ENCODE measurements at regions not wholly inside any gene's neighbourhood (a gene's known extent, or its start where the extent isn't known, plus 50 kb on each side); places are given as distances from the start of the nearest gene placed in this dataset.
"Not testable (repeated sequence)": the region's sequence is repeated elsewhere in the genome, so short reads cannot be mapped to it uniquely, and the experiment has no call there.

DNA sequence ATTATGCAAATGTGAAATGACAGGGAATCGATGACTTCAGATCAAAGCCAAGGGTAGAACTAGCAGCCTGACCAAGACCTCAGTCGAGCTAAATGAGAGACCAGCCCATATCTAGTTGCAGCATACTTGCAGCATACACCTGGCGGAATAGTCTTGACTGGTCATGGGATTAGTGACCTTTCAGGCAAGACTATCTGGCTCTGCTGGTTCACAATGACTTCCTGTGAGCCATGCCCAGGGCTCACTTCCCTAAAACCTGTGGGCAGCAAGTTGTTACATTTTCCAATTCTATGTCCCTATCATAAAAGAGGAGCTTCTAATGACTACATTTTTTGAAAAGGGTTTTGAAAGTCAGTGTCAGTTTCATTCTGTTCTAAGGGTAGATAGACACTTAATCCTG is 1624.9 kb upstream of the CELF4 start:
- no peak for DNase-seq (ENCODE audit: low read depth, low spot score)

DNA sequence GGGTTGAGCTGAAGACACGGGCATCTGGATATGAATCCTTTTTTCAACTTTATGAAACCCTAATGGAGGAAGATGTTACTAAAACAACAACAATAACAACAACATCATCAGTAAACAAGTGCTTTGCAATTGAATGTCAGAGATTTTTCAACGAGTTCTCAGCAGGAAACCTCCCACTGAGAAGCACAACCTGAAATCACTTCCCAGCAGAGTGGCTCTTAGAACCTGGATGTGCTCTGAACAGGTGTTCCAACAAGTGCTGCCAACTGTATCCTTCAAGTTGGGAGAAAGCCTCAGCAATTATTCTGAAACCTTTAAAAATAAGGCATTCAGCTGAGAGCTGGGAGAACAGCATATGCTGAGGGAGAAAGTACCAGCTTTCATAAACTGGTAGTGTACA is 1622.7 kb upstream of the CELF4 start:
- DNase-seq (ENCODE audit: low read depth, low spot score), result no peak

DNA sequence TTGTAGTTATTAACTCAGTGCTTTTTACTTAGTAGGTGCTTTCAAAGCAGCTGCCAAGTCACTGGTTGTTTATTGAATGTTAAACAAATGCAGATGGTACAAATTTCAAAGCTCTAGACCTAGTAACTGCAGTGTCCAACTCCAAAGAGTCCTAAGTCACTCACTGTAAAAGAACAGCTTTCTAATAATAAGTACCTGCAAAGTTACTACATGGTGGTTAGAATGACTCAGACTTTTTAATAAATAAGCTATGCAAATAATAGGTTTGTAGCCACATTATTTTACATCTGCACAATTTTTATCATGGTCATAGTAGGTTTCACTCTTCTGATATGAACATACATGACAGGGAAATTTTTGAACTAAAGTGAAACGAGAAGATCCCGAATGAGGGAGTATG is 1620.4 kb upstream of the CELF4 start:
- no peak for DNase-seq (ENCODE audit: low read depth, low spot score)

DNA sequence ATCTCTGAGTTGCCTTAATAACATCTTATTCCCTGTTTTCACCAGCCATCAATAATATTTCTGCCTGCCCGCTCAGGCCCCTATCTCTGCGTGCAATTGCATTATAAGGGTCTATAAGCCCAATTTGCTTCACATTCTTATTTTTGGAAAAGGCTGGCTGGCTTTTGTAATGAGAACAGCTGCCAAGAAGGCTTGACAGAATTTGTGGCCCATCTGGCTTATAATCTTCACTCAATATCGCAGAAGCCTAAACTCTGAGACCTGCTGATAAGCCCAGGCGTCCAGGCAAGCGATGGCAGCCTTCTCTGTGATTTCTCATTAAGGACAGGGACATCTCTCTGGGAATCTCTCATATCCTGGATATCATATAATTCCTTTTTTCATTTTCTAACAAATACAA is 1618.6 kb upstream of the CELF4 start:
- no peak for DNase-seq (ENCODE audit: low read depth, low spot score)

DNA sequence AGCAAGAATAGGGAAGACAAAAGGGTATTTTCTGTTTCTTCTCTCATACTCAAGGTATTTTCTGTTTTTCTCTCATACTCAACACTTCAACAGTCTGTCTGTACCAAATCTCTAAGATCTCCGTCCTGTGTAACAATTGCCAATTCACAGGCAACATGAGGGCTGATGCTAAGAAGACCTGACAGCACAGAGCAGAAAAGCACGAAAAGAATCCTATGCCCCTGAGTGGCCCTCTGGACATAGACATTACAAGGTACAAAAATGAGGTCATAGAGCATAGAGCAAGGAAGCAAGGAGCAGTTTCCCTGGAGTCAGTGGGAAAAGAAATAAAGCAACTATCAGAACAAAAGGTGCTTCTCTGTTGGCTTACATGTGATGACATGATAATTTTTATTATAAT is 1612.6 kb upstream of the CELF4 start:
- DNase-seq (ENCODE audit: low read depth, low spot score), result no peak

DNA sequence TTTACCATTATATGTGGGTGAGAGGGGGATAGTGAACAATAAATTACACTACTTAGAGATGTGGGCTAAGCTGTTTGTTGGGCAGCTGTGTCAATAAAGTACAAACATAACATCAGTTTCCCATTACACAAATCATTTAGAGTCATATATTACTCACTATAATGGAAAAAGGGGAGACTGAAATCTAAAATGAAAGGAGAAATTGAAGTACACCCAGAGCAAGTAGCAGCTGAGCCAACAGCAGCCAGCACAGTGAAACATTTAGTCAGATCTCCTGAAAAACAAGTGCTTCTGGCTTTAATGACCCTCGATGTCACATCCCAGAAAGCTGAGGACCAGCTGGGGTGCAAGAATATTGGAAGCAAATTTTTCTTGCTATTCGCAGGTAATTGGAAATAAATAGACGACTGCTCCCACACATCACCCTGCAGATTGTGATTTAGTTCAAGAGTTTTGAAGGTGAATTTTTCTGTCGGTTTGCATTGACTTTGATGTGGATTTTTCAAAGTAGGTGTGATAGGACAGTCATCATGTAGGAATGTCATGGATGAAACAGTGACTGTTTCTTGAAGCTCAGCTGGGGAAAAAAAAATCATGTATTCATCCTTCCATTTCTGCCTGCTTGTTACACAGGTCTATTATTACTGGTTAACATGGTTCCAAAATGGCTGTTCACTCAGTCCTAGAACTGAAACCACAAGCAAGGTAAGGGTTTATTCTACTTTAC is 1607.3 kb upstream of the CELF4 start:
- no peak for DNase-seq (ENCODE audit: low read depth, low spot score)

DNA sequence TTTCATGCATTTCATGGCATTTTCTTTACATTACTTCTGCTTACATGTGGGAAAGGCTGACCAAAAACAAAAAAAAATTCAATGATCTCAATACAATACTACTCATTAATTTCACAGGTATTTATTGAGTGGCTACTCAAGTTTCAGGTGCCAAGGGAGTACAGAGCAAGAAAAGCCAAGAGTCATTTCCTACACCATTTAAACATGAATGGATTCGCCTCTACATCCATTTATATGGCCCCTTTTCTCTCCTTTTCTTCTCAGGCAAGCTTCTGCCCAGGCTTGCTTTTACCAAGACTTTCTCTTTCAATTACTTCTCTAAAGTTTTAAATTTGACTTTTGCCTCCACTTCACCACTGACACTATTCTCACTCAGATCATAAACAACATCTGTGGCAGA is 1603.1 kb upstream of the CELF4 start:
- no peak for DNase-seq (ENCODE audit: low read depth, low spot score)

DNA sequence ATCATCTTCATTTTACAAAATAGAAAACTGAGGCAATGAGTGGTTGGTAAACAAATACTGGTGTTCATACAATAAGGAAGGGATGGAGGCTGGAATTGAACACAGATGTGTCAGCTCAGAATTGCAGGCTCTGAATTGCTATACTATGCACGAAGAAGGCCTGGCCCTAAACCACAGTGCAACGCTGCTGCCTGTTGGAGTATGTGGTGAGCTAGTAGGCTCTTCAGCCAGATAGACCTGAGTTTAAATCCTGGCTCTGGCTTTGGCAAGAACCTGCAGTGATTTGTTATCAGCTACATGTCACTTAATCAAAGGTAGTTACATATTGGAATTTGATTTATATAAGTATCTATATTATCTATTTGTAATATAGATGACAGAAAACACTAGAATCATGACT is 1602.4 kb upstream of the CELF4 start:
- DNase-seq (ENCODE audit: low read depth, low spot score), result no peak

DNA sequence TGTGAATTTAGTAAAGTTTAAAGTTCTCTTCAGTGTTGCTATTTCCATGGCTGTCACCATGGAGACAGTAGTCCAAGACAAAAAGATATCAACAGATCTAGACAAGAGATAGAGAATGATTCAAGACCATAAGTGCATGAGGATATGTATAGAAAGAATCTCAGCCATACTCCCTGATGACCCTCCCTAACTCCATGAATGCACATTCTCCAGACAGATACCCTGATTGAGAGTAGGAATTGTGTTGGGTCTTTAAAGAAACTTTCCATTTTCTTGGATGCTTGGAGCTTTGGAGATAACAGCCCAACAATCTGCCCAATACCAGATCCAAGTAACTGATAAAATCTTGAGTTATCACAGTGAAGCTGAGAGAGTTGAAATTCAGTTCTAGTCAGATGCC is 1601.2 kb upstream of the CELF4 start:
- DNase-seq (ENCODE audit: low read depth, low spot score), result no peak

DNA sequence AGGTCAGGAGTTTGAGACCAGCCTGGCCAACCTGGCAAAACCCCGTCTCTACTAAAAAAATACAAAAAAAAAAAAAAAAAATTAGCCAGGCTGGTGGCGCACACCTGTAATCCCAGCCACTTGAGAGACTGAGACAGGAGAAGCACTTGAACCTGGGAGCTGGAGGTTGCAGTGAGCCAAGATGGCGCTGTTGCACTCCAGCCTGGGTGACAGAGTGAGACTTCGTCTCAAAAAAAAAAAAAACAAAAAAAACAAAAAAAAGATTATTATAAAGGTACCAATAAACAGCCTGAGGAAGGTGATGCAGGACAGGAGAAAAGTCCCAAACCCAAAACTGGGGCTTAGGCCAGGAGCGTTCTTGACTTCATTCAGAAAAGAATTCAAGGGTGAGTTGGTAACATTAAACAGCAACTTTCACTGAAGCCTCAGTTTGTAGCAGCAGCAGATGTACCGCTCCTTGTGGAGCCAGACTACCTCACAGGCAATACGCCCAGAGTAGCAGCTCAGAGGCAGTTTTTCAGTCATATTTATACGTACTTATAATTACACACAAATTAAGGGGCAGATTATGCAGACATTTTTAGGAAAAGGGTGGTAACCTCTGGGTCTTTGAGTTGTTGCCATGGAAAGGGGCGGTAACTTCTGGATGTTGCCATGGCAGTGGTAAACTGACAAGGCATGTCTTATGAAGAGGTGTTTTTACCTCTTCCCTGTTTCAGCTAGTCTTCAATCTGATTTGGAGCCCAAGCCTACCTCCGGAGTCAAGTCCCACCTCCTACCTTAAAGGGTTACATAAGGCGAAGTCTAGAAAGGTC is 1596.6 kb upstream of the CELF4 start:
- no peak for DNase-seq (ENCODE audit: low read depth, low spot score)

DNA sequence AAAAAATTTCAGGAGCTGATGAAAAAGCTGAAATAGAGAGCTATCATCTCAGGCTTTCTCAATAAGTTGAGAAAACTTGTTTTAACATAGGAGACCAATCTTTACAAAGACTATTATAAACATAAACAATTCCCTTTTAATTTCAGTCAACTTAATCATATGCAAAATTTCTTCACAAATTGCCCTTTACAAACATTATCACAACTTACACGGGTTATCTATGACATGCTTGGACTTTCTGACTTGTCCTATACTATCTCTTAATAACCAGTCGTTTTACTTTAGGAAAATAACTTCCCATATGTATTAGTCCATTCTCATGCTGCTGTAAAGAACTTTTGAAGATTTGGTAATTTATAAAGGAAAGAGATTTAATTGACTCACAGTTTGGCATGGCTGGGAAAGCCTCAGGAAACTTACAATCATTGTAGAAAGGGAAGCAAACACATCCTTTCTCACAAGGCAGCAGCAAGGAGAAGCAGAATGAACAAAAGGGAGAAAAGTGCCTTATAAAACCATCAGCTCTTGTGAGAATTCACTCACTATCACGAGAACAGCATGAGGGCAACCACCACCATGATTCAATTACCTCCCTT is 1583.7 kb upstream of the CELF4 start:
- no peak for DNase-seq (ENCODE audit: low read depth, low spot score)

DNA sequence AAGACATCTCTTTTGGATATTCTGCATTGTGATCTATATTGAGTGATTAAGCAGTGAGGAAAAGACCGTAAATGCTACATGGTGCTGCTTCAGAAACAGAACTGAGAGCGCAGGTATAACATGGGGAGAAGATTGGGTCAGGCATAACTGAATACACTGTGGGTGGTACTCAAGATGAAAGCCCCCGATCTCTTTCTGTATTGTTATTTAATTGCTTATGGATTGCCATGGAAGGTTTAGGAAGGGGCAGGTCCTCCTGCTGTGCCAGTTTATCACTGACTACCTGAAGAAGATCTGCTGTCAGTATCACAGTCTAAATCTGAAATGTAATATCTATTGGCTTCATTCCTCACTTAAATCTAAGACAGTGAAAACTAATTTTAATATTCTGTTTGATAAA is 1568.7 kb upstream of the CELF4 start:
- no peak for DNase-seq (ENCODE audit: low read depth, low spot score)

DNA sequence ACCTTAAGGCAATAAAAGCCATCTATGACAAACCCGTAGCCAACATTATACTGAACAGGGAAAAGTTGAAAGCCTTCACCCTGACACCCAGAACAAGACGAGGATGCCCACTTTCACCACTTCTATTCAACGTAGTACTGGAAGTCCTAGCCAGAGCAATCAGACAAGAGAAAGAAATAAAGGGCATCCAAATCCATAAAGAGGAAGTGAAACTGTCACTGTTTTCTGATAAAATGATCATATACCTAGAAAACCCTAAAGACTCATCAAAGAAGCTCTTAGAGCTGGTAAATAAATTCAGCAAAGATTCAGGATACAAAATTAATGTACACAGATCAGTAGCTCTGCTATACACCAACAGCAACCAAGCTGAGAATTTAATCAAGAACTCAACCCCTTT is 1561.9 kb upstream of the CELF4 start:
- not testable (repeated sequence) for DNase-seq (ENCODE audit: low read depth, low spot score)

DNA sequence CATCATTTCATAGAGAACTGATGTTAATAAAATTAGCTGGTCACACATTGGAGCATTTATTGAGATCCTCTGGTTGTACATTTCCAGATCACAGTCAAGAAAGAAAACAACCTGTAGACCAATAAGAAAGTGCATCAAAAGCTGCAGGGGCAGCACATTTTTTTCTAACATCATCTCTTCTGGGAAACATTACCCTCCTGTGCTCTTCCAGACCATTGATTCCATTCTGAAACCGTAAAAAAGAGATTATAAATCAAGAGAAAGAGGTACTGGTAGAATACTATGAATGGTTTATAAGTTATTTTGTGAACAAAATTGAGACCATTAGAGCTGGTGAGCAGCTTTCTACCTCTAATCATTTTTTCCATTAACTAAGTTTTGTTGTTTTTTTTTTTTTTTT is 1548.2 kb upstream of the CELF4 start:
- no peak for DNase-seq (ENCODE audit: low read depth, low spot score)

DNA sequence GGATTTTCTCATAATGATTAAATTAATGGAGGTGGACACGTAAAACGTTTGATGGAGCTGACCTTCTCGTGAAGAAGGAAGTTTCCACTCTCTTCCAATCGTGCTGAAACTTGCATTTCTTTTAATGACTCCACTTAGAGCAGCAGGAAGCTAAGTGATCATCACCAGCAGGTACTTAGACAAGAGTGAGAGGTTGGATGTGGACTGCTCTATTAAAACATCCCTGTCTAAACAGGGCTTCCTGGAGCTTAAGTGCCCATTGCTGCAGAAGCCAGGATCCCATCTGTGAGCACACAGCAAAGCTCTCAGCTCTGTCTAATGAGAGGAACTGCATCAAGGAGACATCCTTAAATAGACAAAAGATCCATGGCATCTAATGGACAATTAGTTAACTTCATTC is 1539.5 kb upstream of the CELF4 start:
- no peak for DNase-seq (ENCODE audit: low read depth, low spot score)

DNA sequence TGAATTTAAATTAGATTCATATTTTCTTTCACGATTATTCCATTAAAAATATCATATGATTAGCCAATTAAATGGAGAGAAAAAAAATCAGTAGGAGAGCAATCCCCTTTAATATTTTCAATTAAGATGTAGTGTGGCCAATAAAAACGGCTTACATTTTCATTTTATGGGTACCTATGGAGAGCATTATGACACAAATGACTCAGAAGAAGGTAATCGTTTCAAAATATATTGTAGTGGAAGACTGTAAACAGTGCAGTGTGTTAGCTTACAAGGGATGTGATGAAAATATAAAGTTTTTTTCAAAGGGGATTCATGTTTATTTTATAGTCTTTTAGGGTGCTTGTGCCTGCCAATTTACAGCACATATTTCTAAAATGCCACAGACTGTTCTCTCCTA is 1507.4 kb upstream of the CELF4 start:
- DNase-seq (ENCODE audit: low read depth, low spot score), result no peak

DNA sequence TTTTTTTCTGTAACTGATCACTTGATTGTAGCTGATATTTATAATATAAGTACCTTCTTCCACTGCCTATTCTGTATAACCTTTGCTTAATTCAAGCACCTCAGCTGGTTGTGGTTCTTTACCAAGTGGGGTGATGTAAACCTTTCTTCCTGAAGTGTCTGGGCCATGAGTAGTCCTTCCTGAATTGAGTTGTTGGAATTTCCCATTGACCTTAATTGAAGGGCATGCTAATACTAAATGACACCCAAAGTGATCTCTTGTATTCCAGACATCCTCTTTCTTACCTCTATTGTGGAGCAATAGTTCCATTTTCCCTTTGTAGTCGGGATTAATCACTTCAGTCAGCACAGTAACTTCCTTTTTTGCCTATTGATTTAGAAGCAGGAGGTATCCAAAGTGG is 1496.8 kb upstream of the CELF4 start:
- DNase-seq (ENCODE audit: low read depth, low spot score), result no peak

DNA sequence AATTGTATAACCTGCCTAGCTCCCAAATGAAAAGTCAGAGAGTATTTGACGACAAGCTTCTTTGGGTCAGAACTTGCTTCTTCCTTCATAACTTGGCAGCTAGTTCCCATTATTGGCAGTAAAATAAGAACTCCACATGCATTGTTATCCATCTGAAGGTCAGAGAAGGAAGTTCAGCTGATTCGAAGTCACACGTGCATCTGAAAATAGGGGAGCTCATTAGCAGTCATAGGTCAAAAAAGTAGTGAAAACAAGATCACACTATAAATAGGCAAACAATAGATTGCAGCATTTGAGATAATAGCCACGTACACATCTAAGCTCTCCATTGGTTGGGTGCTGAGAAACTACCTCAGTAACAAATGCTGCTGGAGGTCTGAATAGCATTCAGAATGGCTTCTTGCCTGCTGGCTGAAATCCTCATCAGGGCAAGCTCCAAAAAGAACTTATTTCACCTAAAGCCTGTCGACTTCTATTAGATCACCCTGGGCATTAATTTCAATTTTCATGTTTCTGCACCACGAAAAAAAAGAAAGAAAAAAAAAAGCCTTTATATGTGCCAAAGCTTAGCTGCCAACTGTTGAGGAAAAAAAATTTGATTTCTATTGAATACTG is 1492.9 kb upstream of the CELF4 start:
- no peak for DNase-seq (ENCODE audit: low read depth, low spot score)

DNA sequence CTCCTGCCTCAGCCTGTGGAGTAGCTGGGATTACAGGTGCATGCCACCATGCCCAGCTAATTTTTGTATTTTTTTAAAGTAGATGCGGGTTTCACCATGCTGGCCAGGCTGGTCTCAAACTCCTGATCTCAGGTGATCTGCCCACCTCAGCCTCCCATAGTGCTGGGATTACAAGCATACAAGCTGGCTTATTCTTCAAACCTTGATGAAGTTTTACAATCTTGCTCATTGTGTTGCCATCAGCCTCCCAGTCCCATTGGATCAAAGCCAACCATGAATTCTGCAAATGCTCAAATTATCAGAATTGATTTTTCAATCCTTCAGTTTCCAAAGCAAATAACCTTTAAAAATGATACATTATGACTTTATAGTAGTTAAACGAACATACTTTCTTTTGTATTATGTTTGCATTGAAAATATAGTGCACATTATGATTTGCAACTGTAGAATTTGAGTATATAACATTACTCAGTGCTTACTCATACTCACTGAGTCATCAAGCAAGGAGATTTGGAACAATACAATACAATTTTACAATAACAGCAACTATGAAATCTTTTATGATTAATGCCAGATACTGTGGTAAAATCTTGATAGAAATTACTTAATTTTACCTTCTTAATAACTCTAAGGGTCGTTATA is 1491.9 kb upstream of the CELF4 start:
- DNase-seq (ENCODE audit: low read depth, low spot score), result no peak

DNA sequence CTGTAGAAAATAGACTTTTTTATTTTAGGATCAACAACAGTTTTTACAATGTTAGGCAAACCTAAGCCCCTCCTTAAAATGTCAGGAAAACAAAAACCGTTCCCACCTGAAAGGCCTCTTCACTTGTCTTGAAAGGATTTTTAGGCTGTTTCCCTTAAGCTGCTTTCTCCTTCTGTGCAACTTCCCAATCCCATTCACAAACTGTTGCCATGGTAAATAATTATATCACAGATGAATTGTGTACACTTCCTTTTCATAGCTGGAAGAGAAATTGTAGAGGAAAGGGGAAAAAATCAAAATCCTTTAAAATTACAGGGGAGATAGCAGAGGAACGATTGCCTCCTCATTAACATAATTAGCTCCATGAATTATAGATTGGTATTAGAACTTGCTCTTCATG is 1488.0 kb upstream of the CELF4 start:
- no peak for DNase-seq (ENCODE audit: low read depth, low spot score)

DNA sequence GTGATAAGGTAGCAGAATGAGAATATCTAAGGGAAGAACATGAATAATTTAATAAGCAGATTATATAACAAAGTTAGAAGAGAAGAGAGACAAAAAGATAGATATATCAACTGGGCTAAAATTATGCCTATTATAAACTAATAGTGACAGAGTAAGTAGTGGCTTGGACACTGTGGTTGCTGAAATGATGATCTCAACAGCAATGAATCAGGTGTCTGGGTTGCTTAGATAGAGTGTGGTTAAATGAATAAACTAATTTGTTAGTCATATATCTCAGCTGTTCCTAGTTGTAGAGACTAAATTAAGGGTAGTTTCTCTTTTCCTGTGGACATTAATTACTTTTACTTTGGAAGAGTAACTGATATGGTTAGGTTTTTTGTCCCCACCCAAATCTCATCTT is 1485.4 kb upstream of the CELF4 start:
- DNase-seq (ENCODE audit: low read depth, low spot score), result no peak

DNA sequence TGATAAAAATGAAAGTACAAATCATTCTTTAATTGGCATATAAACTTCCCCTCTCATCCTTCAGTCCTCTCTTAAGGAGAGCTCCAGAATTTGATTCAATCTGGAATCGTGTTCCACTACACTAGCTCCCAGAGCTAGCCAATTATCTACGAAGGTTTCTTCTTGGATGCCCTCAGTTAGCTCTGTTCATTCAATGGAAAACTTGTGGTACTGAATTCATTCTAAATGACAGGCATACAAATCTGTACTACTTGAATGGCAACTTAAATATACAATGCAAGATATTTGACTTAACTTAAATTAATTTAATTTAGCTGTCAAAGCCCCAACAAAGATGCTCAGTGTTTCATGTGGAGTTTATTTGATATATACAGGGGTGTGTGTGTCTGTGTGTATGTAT is 1474.2 kb upstream of the CELF4 start:
- DNase-seq (ENCODE audit: low read depth, low spot score), result no peak
